ENCODE measurements at regions not wholly inside any gene's neighbourhood (a gene's known extent, or its start where the extent isn't known, plus 50 kb on each side); places are given as distances from the start of the nearest gene placed in this dataset.

DNA sequence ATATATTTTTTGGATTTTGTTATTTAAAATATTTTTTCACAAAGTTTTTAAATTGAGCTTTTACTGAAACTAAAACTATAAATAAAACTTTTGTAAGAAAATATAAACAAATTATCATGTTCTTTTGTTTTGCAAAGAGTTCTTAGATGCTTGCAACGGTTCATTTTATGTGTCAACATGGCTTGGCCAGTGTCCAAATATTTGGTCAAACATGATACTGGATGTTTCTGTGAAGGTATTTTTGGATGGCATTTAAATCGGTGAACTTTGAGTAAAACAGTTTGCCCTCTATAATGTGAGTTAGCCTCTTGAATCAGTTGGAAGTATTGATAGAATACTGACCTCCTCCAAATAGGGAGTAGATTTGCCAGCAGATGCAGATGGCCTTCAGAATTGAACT lies 612.6 kb upstream of the NECTIN3 start:
- H3K4ac ChIP-seq (ENCODE audit: low read depth, low read length) = no peak overlapping the region
- H4K20me1 ChIP-seq (ENCODE audit: control insufficient read depth, insufficient read depth, insufficient read length) = no peaks in the 10 kb centered on the region
- H3K56ac ChIP-seq (ENCODE audit: insufficient read length, low read depth, low read length) = no peak overlapping the region
- no peaks in the 10 kb centered on the region for H3K79me2 ChIP-seq (ENCODE audit: insufficient read depth, low read length)
- H3K4me1 Mint-ChIP-seq = peaks cover 0 to 4% of the 10 kb centered on the region in 2 experiments; a peak in 1 of 4 replicates
- H3K27me3 Mint-ChIP-seq (ENCODE audit: low read depth) = no peaks in the 10 kb centered on the region
- no peak overlapping the region for H2AFZ ChIP-seq (ENCODE audit: low read length)
- no peak overlapping the region for H2BK20ac ChIP-seq (ENCODE audit: low read depth, low read length, poor library complexity, severe bottlenecking)
- H3K14ac ChIP-seq (ENCODE audit: insufficient read depth, low read length) = no peak overlapping the region
- no peak overlapping the region for H3K18ac ChIP-seq (ENCODE audit: insufficient read length, low read depth, low read length)
- no peak overlapping the region for H3K27ac ChIP-seq (ENCODE audit: insufficient read length, low read depth, low read length)
- H2AK5ac ChIP-seq (ENCODE audit: insufficient read length, low read length) = no peak overlapping the region
- H3T11ph ChIP-seq (ENCODE audit: low read length) = no peak overlapping the region
- no peak overlapping the region for H3K27ac Mint-ChIP-seq
- no peaks in the 10 kb centered on the region for H3K79me1 ChIP-seq (ENCODE audit: insufficient read depth, low read depth, low read length, poor library complexity, severe bottlenecking)
- H4K5ac ChIP-seq (ENCODE audit: insufficient read length, low read depth, low read length) = no peak overlapping the region
- no peak overlapping the region for H3K23ac ChIP-seq (ENCODE audit: insufficient read length, low read depth, low read length)
- no peak overlapping the region for H4K91ac ChIP-seq (ENCODE audit: insufficient read length, low read depth, low read length)
- no peak overlapping the region for H3K4me3 Mint-ChIP-seq
- H2BK12ac ChIP-seq (ENCODE audit: insufficient read length, low read depth, low read length) = no peak overlapping the region
- no peaks in the 10 kb centered on the region for H3K4me1 ChIP-seq (ENCODE audit: insufficient read depth, low read length)
- peaks cover 9 to 13% of the 10 kb centered on the region in 2 experiments for H3K9me3 Mint-ChIP-seq
- H3K9ac ChIP-seq (ENCODE audit: extremely low read depth, insufficient read length, low read length) = no peak overlapping the region
- H3K36me3 Mint-ChIP-seq (ENCODE audit: insufficient read depth in 1 of 3, low read depth in 3 of 3) = peaks cover 5 to 21% (median 13%) of the 10 kb centered on the region in 3 experiments; a peak in 6 of 7 replicates
- no peak overlapping the region for H3K4me2 ChIP-seq (ENCODE audit: insufficient read depth, insufficient read length, low read length)
- whole genome bisulfite sequencing (ENCODE audit: extremely low coverage, insufficient read length, low lambda C conversion rate) = no CpG with 5 or more reads among the region's 2 CpGs
- no peak overlapping the region for H2BK5ac ChIP-seq (ENCODE audit: insufficient read length, low read length)
- H2BK15ac ChIP-seq (ENCODE audit: low read depth, low read length) = no peak overlapping the region
- no peak overlapping the region for H2BK120ac ChIP-seq (ENCODE audit: low read depth, low read length, poor library complexity, severe bottlenecking)
- H3K9me3 ChIP-seq (ENCODE audit: control insufficient read depth, low read depth, low read length) = no peaks in the 10 kb centered on the region
- no peaks in the 10 kb centered on the region for H3K27me3 ChIP-seq (ENCODE audit: insufficient read depth, low read length)
- DNase-seq = no peak
- H3K23me2 ChIP-seq (ENCODE audit: insufficient read length, low read depth, low read length, poor library complexity, severe bottlenecking) = no peaks in the 10 kb centered on the region
- H4K8ac ChIP-seq (replicated peaks; ENCODE audit: insufficient read length, low read depth, low read length) = no peak overlapping the region
- TF ChIP-seq, protein P1, sequence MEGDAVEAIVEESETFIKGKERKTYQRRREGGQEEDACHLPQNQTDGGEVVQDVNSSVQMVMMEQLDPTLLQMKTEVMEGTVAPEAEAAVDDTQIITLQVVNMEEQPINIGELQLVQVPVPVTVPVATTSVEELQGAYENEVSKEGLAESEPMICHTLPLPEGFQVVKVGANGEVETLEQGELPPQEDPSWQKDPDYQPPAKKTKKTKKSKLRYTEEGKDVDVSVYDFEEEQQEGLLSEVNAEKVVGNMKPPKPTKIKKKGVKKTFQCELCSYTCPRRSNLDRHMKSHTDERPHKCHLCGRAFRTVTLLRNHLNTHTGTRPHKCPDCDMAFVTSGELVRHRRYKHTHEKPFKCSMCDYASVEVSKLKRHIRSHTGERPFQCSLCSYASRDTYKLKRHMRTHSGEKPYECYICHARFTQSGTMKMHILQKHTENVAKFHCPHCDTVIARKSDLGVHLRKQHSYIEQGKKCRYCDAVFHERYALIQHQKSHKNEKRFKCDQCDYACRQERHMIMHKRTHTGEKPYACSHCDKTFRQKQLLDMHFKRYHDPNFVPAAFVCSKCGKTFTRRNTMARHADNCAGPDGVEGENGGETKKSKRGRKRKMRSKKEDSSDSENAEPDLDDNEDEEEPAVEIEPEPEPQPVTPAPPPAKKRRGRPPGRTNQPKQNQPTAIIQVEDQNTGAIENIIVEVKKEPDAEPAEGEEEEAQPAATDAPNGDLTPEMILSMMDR (conservative IDR thresholded peaks at IDR 0.05) = no peak

All from H9 (cell line).